ENCODE measurements at regions not wholly inside any gene's neighbourhood (a gene's known extent, or its start where the extent isn't known, plus 50 kb on each side); places are given as distances from the start of the nearest gene placed in this dataset.

- DNase-seq (ENCODE audit: low read depth, low spot score): no peak
- no peaks in the 10 kb centered on the region for H3K9me3 ChIP-seq (replicated peaks; ENCODE audit: control insufficient read depth, insufficient read depth, low read length)
- POLR2A ChIA-PET: no interaction called here
- no peaks in the 10 kb centered on the region for H3K9me1 ChIP-seq (replicated peaks; ENCODE audit: control insufficient read depth, extremely low read depth, insufficient read depth, low read length)
- CTCF ChIA-PET: no interaction called here
- dilution Hi-C loops (cut with MboI; ENCODE audit: extremely low pct_ligation_motif_present, low sequenced_read_pairs) (no loop called here), intact Hi-C loops (cut with micrococcal nuclease) (no loop called here)
- no peak for FAIRE-seq
- TF ChIP-seq MAX (IDR thresholded peaks at IDR 0.05; ENCODE audit: insufficient read depth, insufficient read length) (no peak), MYC (IDR thresholded peaks at IDR 0.05; ENCODE audit: low read depth, low read length) (no peak), EZH2 (IDR thresholded peaks at IDR 0.05; ENCODE audit: borderline replicate concordance, low read depth, low read length, severe bottlenecking) (no peak), JUN (IDR thresholded peaks at IDR 0.05; ENCODE audit: borderline replicate concordance, insufficient read depth, insufficient read length, low read depth) (no peak), FOS (IDR thresholded peaks at IDR 0.05; ENCODE audit: borderline replicate concordance, insufficient read depth, low read length) (no peak), GATA2 (IDR thresholded peaks at IDR 0.05; ENCODE audit: insufficient read depth, insufficient read length, low read depth, low read length) (no peak), POLR2AphosphoS5 (IDR thresholded peaks at IDR 0.05; ENCODE audit: insufficient read depth, low read depth, low read length) (no peak), POLR2A (IDR thresholded peaks at IDR 0.05; ENCODE audit: low read depth, low read length) (no peak), CTCF (IDR thresholded peaks at IDR 0.05; ENCODE audit: extremely low read depth in 1 of 2, insufficient read depth in 1 of 2, low read depth in 1 of 2, low read length in 2 of 2) (no peak)
- H2AFZ ChIP-seq (ENCODE audit: low read depth, low read length): no peak overlapping the region
- no peaks in the 10 kb centered on the region for H3K27me3 ChIP-seq (ENCODE audit: control insufficient read depth in 2 of 2, insufficient read depth in 2 of 2, low read length in 2 of 2)
- H4K20me1 ChIP-seq (replicated peaks; ENCODE audit: control insufficient read depth, extremely low read depth, insufficient read depth, low read length): no peaks in the 10 kb centered on the region
- no peak overlapping the region for H3K4me3 ChIP-seq (replicated peaks in 1 of 3; ENCODE audit: insufficient read depth in 1 of 3, low read depth in 1 of 3, low read length in 3 of 3)
- no peaks in the 10 kb centered on the region for H3K36me3 ChIP-seq (ENCODE audit: control insufficient read depth in 2 of 2, extremely low read depth in 1 of 2, insufficient read depth in 2 of 2, low read length in 2 of 2)
- H3K27ac ChIP-seq (ENCODE audit: insufficient read depth, low read depth, low read length): no peak overlapping the region
- H3K79me2 ChIP-seq (ENCODE audit: control insufficient read depth, insufficient read depth, low read length): no peaks in the 10 kb centered on the region
- no peak overlapping the region for H3K4me2 ChIP-seq (ENCODE audit: insufficient read depth, low read length)
- BruUV-seq (replicated peaks): no TSS peak
- peaks cover 17% of the 10 kb centered on the region for H3K4me1 ChIP-seq (ENCODE audit: control insufficient read depth, extremely low read depth, insufficient read depth, low read length)
- H3K9ac ChIP-seq (replicated peaks; ENCODE audit: extremely low read depth, insufficient read depth, low read length): no peak overlapping the region
Observed at GRCh38 chr9:13746876-13747275, 467.4 kb upstream of the MPDZ start.

All from endothelial cell of umbilical vein (primary cell).